GM18519 (cell line): ENCODE measurements at regions not wholly inside any gene's neighbourhood (a gene's known extent, or its start where the extent isn't known, plus 50 kb on each side); places are given as distances from the start of the nearest gene placed in this dataset.

Experiments
- ATAC-seq: cut with Tn5 transposase; IDR thresholded peaks from one replicate; pipeline ENCODE4 v1.9.1; 2021; ENCODE audit warnings: mild to moderate bottlenecking, moderate library complexity; ENCODE audit not compliant: unreplicated experiment, low FRiP score

DNA sequence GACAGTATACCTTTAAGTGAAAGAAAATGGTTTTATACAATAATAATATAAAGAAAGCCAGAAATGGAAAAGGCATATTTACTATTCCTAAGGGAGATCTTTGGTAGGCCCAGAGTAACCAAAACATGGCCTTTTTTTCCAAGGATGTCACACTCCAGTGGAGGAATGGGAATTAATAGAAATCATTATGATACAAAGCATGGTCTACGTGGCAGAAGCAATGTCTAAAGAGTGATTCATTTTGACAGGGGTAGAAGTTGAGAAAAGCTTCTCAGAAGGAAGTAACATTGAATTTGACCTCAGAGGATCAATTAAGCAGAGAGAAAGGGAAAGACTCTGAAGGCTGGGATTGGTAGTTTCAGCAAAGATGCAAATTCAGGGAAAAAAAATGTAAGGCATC, 208.6 kb downstream of the BTG1 start:
- no peak for ATAC-seq

GRCh38 chr12:91935296-91935695, 210.3 kb downstream of the BTG1 start:
- ATAC-seq: no peak

- no peak for ATAC-seq
These were observed 214.5 kb downstream of the BTG1 start for GRCh38 chr12:91931111-91931510.

DNA sequence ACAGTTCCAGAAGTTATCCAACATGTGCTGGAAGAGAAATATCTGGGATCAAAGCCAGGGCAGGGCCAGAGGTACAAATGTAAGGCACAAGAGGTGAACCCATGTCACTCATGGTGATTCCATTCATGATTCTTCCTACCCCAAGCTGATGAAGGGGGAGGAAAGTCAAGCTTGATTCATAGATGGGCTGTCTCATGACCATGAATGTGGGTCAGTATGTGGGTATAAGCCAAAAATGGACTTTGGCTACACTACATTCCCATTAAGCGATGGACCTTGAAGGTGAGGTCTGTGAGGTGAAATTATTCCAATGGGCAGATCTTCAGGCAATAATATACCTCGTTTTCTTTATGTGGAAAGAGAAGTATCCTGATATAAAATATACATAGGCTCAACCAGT, 217.1 kb downstream of the BTG1 start:
- ATAC-seq: no peak

GRCh38 chr12:91926848-91927247, 218.8 kb downstream of the BTG1 start:
- no peak for ATAC-seq

DNA sequence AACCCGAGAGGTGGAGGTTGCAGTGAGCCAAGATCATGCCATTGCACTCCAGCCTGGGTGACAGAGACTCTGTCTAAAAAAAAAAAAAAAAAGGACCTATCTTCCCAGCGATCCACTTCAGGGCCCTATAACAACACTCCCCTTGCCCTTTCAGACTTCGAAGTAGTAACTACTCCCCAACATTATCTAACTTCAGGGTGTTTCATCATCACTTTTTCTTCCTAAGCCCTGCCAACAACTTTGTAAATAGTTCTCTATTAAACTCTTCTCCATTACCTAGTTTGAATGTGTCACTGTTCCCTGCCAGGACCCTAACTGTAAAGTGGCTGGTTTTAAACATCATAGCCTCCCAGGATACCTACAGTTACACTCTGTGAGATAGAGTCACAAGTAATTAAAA, 220.8 kb downstream of the BTG1 start:
- no peak for ATAC-seq

- ATAC-seq: no peak
These were observed 221.8 kb downstream of the BTG1 start for GRCh38 chr12:91923864-91924263.

DNA sequence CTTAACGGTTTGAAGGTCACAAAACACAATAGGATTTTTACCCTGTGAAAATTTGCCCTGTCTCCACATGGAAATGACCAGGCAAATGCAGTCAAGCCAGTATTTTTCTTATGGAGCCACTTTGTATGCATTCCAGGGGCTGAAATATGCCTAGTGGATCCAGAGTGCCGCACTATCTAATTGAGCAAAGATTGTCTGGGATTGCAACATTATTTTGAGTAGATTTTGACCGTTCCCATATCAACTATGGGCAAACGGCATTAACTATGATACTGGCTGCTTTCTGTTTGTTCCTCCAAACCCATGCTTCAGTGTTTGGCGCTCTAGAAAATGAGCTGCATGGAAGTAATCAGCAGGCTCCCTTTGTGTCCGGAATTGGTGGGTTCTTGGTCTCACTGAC, 223.0 kb downstream of the BTG1 start:
- no peak for ATAC-seq

- no peak for ATAC-seq
These were observed 223.5 kb downstream of the BTG1 start for GRCh38 chr12:91922139-91922538.

DNA sequence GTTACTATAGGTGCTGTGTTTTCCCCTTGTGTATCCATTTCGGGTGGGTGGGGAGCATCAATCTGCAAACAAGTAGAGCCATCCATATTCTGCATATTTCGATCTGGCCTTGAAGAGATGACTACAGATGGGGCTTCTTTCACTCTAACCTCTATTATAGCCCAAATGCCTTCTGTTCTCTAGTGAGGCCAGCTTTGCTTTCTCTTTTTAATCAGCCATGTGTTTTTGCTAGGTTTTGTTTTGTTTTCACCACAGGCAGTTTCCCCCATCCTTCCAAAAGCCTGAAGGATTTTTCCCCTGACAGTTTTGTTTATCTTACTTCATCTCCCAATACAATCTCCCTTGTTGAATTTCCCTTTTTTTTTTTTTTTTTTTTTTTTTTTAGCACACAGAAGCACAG, 224.1 kb downstream of the BTG1 start:
- no peak for ATAC-seq

GRCh38 chr12:91920741-91921140, 224.9 kb downstream of the BTG1 start:
- no peak for ATAC-seq

GRCh38 chr12:91920276-91920675, 225.4 kb downstream of the BTG1 start:
- ATAC-seq: no peak

DNA sequence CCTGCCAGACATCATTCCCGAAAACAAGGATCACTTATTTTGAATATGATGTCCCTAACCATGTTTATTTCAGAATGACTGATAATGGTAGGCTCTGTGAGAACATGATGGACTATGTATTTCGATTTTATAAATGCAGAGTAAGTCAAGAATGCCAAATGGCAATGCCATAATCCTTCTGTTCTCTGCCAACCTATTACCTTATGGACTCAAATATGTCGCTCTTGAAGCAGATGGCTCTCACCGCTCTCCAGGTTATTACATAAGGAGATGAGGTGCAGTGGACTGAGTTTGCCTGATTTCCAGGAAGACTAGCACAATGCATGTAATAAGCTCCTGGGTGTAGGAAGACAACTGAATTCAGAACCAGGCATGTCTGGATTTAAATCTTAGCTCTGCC, 227.2 kb downstream of the BTG1 start:
- no peak for ATAC-seq

- no peak for ATAC-seq
These were observed 230.9 kb downstream of the BTG1 start for GRCh38 chr12:91914701-91915100.

GRCh38 chr12:91913651-91914050, 232.0 kb downstream of the BTG1 start:
- ATAC-seq: no peak

DNA sequence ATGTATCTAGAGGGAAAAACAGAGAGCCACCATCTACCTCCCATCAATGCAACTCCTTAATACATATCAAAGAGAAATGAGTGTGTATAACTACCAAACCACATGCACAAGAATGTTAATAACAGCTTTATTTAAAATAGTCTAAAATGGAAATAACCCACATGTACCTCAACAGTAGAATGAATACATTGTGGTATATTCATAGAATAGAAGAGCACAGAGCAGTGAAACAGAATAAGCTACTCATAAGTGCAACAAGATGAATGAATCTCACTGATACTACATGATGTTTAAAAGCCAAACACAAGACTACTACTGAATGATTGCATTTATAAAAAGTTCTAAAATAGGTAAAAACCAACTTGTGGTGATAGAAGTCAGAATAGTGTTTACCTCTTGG, 232.5 kb downstream of the BTG1 start:
- ATAC-seq: no peak

DNA sequence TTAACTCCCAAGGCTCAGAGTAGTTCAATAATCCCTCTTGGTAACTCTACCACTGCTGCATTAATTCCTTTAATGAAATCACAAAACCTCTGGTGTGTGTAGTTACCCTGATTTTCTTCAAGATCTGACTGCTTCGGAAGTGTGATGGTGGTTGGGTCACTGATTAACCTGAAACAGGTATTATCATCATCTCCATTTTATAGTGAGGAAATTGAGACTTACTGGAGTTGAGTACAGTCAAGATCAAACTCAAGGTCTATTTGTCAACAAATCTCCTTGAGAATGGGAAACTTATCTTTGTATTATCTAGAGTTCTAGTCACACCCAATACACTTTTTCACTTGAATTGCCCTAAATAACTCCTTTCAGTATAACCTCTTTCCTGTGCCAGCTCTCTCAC, 233.5 kb downstream of the BTG1 start:
- no peak for ATAC-seq

DNA sequence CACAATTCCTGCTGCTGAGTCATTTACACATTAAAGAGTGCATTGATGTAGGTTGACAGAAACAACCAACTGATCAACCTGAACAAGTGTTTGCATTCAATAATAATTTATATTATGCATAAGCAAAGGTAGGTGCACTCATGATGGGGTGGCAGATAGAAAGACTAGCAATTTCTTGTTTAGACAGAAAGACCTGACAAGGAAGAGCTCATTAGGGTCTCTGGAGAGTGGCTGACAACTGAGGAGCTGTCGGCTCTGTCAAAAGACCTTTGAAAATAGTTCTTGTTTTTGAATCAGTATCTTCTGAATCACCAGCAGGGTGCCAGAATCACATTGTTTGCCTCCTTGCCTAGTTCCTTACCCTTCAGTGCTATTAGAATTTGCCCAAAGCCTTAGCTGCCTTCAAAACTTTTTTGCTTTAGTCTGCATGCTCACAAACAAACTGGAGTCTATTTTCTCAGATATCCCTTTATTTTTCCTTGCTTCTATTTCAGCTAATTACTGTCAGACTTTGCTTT, 234.7 kb downstream of the BTG1 start:
- no peak for ATAC-seq

- ATAC-seq: no peak
These were observed 242.6 kb downstream of the BTG1 start for GRCh38 chr12:91902860-91903683.

- ATAC-seq: no peak
These were observed 244.1 kb downstream of the BTG1 start for GRCh38 chr12:91901381-91902074.

DNA sequence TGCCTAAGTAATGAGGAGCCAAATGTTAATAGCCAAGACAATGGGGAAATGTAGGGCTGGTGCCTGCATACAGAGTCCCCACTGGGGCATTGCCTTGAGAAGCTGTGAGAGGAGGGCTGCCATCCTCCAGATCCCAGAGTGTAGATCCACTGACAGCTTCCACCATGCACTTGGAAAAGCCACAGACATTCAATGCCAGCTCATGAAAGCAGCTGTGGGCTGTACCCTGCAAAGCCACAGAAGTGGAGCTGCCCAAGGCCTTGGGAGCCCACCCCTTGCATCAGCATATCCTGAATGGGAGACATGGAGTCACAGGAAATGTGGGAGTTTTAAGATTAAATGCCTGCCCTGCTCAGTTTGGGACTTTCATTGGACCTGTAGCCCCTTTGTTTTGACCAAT, 244.7 kb downstream of the BTG1 start:
- no peak for ATAC-seq

DNA sequence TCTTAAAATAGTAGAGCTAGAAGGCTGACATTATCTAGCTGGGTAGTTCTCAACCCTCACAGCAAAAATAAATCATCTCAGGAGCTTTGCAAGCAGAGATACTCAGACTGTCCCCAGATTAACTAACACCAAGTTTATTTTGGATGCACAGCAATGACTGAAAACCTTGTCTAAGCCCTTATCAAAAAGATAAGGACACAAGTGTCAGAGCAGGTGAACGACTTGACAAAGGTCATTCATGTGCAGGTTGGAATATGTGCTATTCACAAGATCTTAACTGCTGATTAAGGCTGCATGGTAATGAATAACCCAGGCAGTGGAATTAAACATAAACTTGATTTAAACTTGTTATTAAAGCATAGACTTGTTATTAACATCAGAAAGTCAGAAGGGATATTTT, 246.6 kb downstream of the BTG1 start:
- ATAC-seq: no peak
